ENCODE measurements at regions not wholly inside any gene's neighbourhood (a gene's known extent, or its start where the extent isn't known, plus 50 kb on each side); places are given as distances from the start of the nearest gene placed in this dataset.

DNA sequence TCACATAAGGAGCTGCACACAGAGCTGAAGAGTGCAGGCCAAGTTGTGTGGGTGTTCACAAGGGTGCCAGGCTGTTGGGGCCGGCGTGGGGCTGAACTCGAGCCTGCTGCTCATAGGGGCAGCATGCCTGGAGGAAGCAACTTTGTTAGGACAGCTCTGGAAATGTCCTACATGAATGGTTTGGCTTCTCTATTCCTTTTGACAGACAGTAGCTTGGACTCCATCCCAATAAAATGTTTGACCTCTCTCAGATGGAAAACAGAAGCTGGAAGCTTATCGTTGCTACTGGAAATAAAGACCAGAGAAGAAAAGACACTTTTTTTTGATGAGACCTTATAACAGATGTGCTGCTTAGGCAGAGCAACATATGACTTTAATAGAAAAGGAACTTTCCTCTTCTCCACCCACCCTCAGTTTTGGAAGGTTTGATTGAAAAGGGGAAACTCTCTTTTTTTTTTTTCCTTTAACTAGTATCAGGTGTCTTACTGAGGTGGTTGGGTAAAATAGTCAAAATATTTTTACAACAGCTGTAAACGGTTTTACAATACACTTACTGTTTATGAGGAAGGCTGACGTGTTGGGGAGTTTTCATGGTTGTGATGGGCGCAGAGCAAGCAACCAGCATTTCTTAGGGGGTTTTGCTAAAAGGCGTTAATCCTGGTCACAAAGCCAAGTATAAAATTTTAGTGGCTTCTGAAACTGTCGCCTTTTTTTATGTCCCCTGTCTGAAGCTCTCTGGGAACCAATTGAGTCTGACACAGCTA lies 80.7 kb upstream of the EEF1E1 start:
- Histone ChIP-seq H3K9me3 (ENCODE audit: low read length) (no peaks in the 10 kb centered on the region), H3K4me2 (ENCODE audit: low read length) (no peak overlapping the region), H3K4me1 (ENCODE audit: insufficient read depth, low read length, poor library complexity, severe bottlenecking) (no peaks in the 10 kb centered on the region), H3K36me3 (ENCODE audit: insufficient read depth, low read length) (no peaks in the 10 kb centered on the region), H3K27ac (ENCODE audit: low read depth, low read length, poor library complexity, severe bottlenecking) (no peak overlapping the region), H4K20me1 (ENCODE audit: insufficient read depth, low read length) (no peaks in the 10 kb centered on the region), H3K9me2 (ENCODE audit: insufficient read depth, low read length) (no peaks in the 10 kb centered on the region), H2AFZ (ENCODE audit: low read length) (0 out of 2 replicates have a peak overlapping the region, but pooled peaks have one; percentile 22), H3K79me2 (ENCODE audit: insufficient read depth, low read depth, low read length) (no peaks in the 10 kb centered on the region), H3K4me3 (ENCODE audit: low read depth, low read length, poor library complexity, severe bottlenecking) (no peak overlapping the region)
- CTCF ChIA-PET (ENCODE audit: unreplicated experiment): no interaction called here
- DNase-seq (ENCODE audit: low spot score): no peak
- intact Hi-C loops (cut with micrococcal nuclease; ENCODE audit: unreplicated experiment): no loop called here
- POLR2A ChIA-PET: interaction anchor here (0.7 kb wide), 1 partner anchor 748 kb away, joined by 3 read pairs; no protein-coding TSS in a partner anchor
- TF ChIP-seq CTCF (conservative IDR thresholded peaks at IDR 0.05; ENCODE audit: low read length) (no peak), EZH2phosphoT487 (IDR thresholded peaks at IDR 0.05; ENCODE audit: borderline replicate concordance, low read depth, low read length) (no peak)
- BruUV-seq (replicated peaks): no TSS peak

- H3K4me2 ChIP-seq (ENCODE audit: low read length): no peak overlapping the region
- intact Hi-C loops (cut with micrococcal nuclease; ENCODE audit: unreplicated experiment): no loop called here
- no peak overlapping the region for H3K4me3 ChIP-seq (ENCODE audit: low read depth, low read length, poor library complexity, severe bottlenecking)
- H3K79me2 ChIP-seq (ENCODE audit: insufficient read depth, low read depth, low read length): no peaks in the 10 kb centered on the region
- ChIA-PET POLR2A (interaction anchor here (0.7 kb wide), 2 partner anchors 747 to 1161 kb away, joined by 3 read pairs; no protein-coding TSS in a partner anchor), CTCF (ENCODE audit: unreplicated experiment) (no interaction called here)
- DNase-seq (ENCODE audit: low spot score): no peak
- TF ChIP-seq EZH2phosphoT487 (IDR thresholded peaks at IDR 0.05; ENCODE audit: borderline replicate concordance, low read depth, low read length) (no peak), CTCF (conservative IDR thresholded peaks at IDR 0.05; ENCODE audit: low read length) (no peak)
- no peaks in the 10 kb centered on the region for H3K4me1 ChIP-seq (ENCODE audit: insufficient read depth, low read length, poor library complexity, severe bottlenecking)
- H4K20me1 ChIP-seq (ENCODE audit: insufficient read depth, low read length): no peaks in the 10 kb centered on the region
- no TSS peak for BruUV-seq (replicated peaks)
- no peaks in the 10 kb centered on the region for H3K9me3 ChIP-seq (ENCODE audit: low read length)
- no peaks in the 10 kb centered on the region for H3K36me3 ChIP-seq (ENCODE audit: insufficient read depth, low read length)
- no peaks in the 10 kb centered on the region for H3K9me2 ChIP-seq (ENCODE audit: insufficient read depth, low read length)
- H2AFZ ChIP-seq (ENCODE audit: low read length): no peak overlapping the region
- H3K27ac ChIP-seq (ENCODE audit: low read depth, low read length, poor library complexity, severe bottlenecking): no peak overlapping the region
Measured at GRCh38 chr6:8181951-8182845, 79.8 kb upstream of the EEF1E1 start.
